AG09319 (cell line): ENCODE measurements at regions not wholly inside any gene's neighbourhood (a gene's known extent, or its start where the extent isn't known, plus 50 kb on each side); places are given as distances from the start of the nearest gene placed in this dataset.

Source experiments
- DNase-seq: peaks from one replicate; pipeline ENCODE4 v3.0.0-alpha.2; 2010; ENCODE audit warnings: low read depth; ENCODE audit errors: extremely low read depth
- TF ChIP-seq, protein P1 (sequence below): IDR thresholded peaks from 2 replicates; pipeline ENCODE4 v1.5.1; 2011; ENCODE audit warnings: low read depth, mild to moderate bottlenecking, inconsistent platforms, low read length, moderate library complexity

DNA sequence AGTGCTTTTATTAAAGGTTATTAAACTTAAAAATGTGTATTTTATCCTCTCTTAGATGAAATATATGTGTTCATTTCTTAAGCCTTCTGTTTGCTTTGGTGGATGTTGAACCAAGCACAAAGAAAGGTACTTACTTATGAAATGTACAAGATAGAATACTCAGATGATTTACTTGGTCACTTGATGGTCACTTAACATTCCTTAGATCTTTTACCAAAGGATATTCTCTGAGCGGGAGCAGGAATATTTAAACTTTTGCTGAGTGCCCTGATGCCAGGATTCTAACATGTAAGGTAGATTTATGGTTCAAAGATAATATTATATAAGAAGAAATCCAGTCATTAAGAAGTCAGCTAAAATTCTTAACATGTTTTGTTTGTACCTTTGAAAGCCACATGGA, 193.5 kb upstream of the ZEB2 start:
- TF ChIP-seq, protein P1, sequence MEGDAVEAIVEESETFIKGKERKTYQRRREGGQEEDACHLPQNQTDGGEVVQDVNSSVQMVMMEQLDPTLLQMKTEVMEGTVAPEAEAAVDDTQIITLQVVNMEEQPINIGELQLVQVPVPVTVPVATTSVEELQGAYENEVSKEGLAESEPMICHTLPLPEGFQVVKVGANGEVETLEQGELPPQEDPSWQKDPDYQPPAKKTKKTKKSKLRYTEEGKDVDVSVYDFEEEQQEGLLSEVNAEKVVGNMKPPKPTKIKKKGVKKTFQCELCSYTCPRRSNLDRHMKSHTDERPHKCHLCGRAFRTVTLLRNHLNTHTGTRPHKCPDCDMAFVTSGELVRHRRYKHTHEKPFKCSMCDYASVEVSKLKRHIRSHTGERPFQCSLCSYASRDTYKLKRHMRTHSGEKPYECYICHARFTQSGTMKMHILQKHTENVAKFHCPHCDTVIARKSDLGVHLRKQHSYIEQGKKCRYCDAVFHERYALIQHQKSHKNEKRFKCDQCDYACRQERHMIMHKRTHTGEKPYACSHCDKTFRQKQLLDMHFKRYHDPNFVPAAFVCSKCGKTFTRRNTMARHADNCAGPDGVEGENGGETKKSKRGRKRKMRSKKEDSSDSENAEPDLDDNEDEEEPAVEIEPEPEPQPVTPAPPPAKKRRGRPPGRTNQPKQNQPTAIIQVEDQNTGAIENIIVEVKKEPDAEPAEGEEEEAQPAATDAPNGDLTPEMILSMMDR = no peak
- no peak for DNase-seq

DNA sequence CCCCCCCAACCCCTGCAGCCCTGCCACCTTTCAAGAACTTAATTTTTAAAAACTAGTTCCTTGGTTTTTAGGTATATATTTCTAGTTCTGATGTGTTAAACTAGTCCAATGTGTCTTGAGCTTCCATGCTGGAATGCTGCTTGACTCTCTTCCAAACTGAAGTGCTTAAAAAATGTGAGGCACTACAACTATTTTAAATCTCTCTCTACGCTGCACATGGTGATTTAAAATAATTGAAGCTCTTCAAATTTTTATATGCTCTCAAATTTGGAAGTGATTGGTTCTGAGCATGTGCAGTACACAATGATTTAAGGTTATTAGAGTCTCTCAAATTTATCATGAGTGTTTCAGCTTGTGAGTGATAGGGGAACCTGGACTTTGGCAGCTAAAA, 192.6 kb upstream of the ZEB2 start:
- no peak for DNase-seq
- TF ChIP-seq, protein P1 = no peak

DNA sequence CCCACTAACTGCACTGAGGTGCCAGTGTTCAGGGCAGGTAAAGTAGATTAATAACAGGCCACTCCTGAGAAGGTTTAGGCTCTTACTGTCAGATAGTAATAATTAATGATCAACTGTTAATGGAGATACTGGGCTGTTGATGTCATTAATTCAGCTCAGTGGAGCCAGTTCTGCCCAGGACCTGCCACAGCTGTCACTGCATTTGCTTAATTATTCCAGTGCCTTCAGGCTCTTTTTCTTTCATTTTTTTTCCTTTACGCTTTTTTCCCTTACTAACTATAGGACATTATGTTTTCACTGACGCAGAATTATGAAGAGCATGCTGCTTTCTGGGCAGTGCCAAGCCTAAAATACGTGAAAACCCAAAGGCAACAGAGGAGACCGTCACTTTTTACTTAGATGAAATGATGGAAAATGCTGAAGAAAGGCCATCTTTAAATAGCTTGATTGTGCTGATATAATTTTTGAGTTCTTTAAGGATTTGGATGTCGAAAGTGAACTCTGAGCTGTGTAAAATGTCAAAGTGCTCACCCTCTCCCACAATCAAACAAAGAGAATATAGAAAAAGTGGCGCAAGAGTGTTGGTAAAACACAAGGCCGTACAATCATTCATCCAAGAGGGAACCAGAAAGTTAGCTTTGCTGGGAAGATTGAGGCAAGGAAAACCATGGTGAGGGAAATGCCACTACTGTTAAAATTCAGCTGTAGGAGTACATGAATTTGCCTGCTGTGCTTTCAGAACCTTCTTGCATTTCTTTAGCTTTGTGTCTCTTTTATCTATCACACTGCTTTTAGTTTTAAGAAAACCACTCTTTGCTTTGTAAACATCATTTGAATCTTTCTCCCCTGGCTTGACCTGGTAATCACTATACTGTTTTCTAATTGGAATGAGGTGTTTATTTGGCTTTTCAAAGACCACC, 192.0 kb upstream of the ZEB2 start:
- no peak for DNase-seq

DNA sequence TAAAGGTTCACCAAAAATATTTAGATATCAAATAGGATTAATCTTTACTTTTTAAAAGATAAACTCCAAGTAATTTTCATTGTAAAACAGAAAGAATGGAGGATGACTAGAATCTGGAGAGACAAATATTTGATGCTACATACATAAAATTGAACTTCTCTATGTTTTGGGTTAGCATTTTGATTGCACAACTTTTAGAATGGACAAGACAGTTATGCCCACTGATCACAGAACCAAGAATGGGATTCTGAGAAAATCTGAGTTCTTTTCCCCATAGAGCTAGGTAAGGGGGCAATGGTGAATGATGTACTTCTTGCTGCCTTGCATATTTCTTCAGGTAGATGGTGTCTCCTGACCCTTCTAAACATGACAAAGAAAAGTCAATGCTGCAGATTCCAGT, 191.2 kb upstream of the ZEB2 start:
- no peak for DNase-seq
- TF ChIP-seq, protein P1 = no peak

More for the DNA sequence above, 192.0 kb upstream of the ZEB2 start:
- TF ChIP-seq, protein P1 = no peak

DNA sequence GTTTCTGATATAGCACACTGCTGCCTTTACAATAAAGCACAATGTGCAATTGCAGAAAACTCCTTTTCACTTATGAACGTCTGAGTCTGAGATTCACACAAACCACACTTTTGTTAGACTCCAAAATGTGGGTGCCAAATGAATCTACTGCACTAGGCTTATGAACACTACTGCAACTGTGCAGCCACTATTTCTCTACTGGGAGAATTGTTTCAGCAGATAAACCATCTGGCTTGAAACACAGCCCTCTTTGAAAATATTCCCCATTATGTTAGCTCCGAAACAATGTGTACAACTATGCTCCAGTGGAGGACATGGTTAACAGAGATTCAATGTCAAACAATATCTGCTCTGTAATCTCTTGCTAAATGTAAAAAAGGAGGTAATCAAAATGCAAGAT, 188.7 kb upstream of the ZEB2 start:
- no peak for DNase-seq
- TF ChIP-seq, protein P1 = no peak

DNA sequence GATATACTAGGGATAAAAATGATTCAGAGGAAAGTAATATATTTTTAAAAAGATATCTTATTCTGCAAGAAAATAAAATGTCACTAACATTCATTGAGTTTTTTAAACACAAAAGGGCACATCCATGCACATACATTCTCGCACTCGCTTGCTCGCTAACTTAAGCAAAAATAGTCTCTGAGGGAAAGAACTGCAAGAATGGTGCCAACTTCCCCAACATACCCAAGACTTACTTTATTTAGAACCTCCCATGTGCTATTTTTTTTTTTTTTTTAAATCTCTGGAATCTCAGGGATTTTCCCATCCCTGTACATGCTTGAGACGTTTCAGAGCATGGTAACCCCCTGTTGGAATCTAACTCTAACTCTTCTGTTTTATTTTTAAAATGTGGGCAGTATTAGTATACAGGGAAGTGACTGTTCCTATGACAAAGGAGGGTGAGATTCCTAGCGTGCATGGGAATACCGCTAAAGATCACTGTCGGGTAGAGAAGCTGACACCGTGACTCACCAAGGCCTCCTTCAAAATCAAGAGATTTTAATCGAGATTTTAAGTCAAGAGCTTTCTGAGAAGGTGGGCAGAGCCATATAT, 187.9 kb upstream of the ZEB2 start:
- TF ChIP-seq, protein P1 = no peak
- DNase-seq = no peak

DNA sequence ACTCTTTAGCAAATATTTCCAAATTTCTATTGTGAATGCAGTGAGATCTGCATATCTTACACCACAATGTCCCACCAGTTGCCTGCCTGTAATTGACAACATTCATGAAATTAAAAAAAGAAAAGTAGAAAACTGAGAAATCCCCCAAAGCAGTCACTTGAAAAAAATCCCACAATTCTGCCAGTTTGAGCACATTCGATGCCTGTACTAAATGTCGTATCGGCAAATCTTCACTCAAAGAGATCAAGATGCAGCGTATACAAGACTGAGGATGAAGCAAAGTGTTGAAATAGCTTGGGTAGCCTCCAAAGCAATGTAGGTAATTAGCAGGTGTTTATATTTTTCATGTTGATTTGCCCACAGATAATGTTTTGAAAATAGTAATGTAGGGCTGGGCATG, 186.7 kb upstream of the ZEB2 start:
- no peak for DNase-seq
- TF ChIP-seq, protein P1 = no peak
